ENCODE measurements at regions not wholly inside any gene's neighbourhood (a gene's known extent, or its start where the extent isn't known, plus 50 kb on each side); places are given as distances from the start of the nearest gene placed in this dataset.

DNA sequence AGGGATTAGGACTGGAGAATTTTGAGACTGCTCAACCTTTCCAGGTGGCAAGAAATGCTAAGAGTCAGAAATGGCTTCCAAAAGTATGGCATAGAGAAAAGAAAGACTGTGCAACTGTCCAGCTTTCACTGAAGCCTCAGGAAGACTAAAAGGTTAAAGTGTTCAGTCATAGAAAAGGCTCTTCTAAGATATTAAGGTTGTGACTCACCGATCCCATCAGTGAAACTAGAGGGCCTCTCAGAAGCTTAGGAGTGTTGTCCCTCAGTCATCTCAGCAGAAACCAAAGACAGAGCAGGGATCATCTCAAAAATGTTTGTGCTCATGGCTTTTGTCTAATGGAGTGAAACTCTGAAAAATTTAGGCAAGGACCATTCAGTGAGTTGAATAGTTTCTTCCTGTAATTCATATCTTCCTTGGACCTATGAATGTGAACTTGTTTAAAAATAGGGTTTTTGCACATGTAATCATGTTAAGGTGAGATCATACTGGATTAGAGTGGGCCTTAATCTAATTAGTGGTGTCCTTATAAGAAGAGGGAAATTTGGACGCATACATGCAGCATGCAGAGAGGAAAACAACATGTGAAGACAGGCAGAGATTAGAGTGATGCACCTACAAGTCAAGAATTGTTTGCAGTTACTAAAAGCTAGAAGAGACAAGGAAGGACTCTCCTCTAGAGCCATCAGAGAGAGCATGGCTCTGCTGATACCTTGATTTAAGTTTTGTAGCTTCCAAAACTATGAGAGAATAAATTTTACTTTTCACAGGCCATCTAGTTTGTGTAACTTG is 71.3 kb downstream of the RPE65 start:
- 0% methylated on average over 2 of the region's 2 CpGs for WGBS (ENCODE audit: low lambda C conversion rate)
- no peak overlapping the region for H2AFZ ChIP-seq (ENCODE audit: low read length)

DNA sequence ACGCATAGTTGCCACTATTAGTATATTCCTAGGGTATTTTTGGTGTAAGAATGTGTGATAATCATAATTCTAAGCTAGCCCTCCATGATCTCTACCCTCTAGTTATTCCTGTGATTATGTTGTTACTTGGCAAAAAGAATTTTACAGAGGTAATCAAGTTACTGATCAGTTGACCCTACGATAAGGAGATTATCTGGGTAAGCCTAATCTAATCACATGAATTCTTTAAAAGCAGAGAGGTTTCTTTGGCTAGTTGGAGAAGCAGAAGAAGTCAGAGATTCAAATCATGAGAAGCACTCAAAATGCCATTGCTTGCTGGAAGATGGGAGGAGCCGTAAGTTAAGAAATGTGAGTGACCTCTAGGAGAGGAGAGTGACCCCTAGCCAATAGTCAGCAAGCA is 72.7 kb downstream of the RPE65 start:
- no peak for FAIRE-seq
- Histone ChIP-seq H3K79me2 (ENCODE audit: insufficient read depth, low read length) (no peaks in the 10 kb centered on the region), H2AFZ (ENCODE audit: low read length) (no peak overlapping the region), H4K20me1 (ENCODE audit: insufficient read depth, low read length) (no peaks in the 10 kb centered on the region), H3K9ac (ENCODE audit: insufficient read depth, low read depth, low read length) (no peak overlapping the region), H3K27ac (ENCODE audit: extremely low read length, insufficient read depth, low read length) (no peak overlapping the region), H3K9me3 (ENCODE audit: low read length) (no peaks in the 10 kb centered on the region), H3K27me3 (ENCODE audit: control insufficient read depth in 1 of 2, insufficient read depth in 2 of 2, low read length in 2 of 2) (no peaks in the 10 kb centered on the region), H3K36me3 (replicated peaks in 1 of 2; ENCODE audit: control insufficient read depth in 1 of 2, insufficient read depth in 2 of 2, low read length in 2 of 2) (no peaks in the 10 kb centered on the region), H3K4me1 (ENCODE audit: insufficient read depth, low read length) (no peaks in the 10 kb centered on the region), H3K4me2 (ENCODE audit: low read depth, low read length) (no peak overlapping the region), H3K4me3 (replicated peaks in 1 of 3; ENCODE audit: insufficient read depth in 1 of 3, low read depth in 2 of 3, low read length in 3 of 3) (no peak overlapping the region)
- CTCF ChIA-PET (ENCODE audit: low intra/inter-chr PET ratio, low total read pairs), result no interaction called here
- DNase-seq (ENCODE audit: low spot score), result no peak
- TF ChIP-seq ZNF207 (IDR thresholded peaks at IDR 0.05; ENCODE audit: borderline replicate concordance) (no peak), ZZZ3 (CRISPR knock-in tag; IDR thresholded peaks at IDR 0.05; ENCODE audit: borderline replicate concordance) (no peak), SP4 (CRISPR knock-in tag; IDR thresholded peaks at IDR 0.05) (no peak), HHEX (CRISPR knock-in tag; IDR thresholded peaks at IDR 0.05) (no peak), DNMT1 (CRISPR knock-in tag; IDR thresholded peaks at IDR 0.05) (no peak)
- TF ChIP-seq, protein P1, sequence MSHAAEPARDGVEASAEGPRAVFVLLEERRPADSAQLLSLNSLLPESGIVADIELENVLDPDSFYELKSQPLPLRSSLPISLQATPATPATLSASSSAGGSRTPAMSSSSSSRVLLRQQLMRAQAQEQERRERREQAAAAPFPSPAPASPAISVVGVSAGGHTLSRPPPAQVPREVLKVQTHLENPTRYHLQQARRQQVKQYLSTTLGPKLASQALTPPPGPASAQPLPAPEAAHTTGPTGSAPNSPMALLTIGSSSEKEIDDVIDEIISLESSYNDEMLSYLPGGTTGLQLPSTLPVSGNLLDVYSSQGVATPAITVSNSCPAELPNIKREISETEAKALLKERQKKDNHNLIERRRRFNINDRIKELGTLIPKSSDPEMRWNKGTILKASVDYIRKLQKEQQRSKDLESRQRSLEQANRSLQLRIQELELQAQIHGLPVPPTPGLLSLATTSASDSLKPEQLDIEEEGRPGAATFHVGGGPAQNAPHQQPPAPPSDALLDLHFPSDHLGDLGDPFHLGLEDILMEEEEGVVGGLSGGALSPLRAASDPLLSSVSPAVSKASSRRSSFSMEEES (CRISPR knock-in tag; IDR thresholded peaks at IDR 0.05), result no peak
- intact Hi-C loops (cut with micrococcal nuclease; ENCODE audit: unreplicated experiment), result no loop called here
- in situ Hi-C loops (cut with HindIII; ENCODE audit: extremely low pct_ligation_motif_present, low pct_unique_long_range_greater_than_20kb), result no loop called here
- ATAC-seq, result no peak
- POLR2A ChIA-PET, result no interaction called here
- BruUV-seq (replicated peaks), result no TSS peak
- 0% methylated on average over 3 of the region's 3 CpGs for WGBS (ENCODE audit: low lambda C conversion rate)

More for the DNA sequence above, 71.3 kb downstream of the RPE65 start:
- ATAC-seq (no peak), DNase-seq (ENCODE audit: low spot score) (no peak), FAIRE-seq (no peak)
- no peaks in the 10 kb centered on the region for H3K4me1 ChIP-seq (ENCODE audit: insufficient read depth, low read length)
- ChIA-PET CTCF (ENCODE audit: low intra/inter-chr PET ratio, low total read pairs) (no interaction called here), POLR2A (no interaction called here)
- H3K36me3 ChIP-seq (replicated peaks in 1 of 2; ENCODE audit: control insufficient read depth in 1 of 2, insufficient read depth in 2 of 2, low read length in 2 of 2), result no peaks in the 10 kb centered on the region
- no peaks in the 10 kb centered on the region for H3K9me3 ChIP-seq (ENCODE audit: low read length)
- no TSS peak for BruUV-seq (replicated peaks)
- H3K79me2 ChIP-seq (ENCODE audit: insufficient read depth, low read length), result no peaks in the 10 kb centered on the region
- H3K4me2 ChIP-seq (ENCODE audit: low read depth, low read length), result no peak overlapping the region
- no peaks in the 10 kb centered on the region for H4K20me1 ChIP-seq (ENCODE audit: insufficient read depth, low read length)
- no peak overlapping the region for H3K9ac ChIP-seq (ENCODE audit: insufficient read depth, low read depth, low read length)
- no peak overlapping the region for H3K27ac ChIP-seq (ENCODE audit: extremely low read length, insufficient read depth, low read length)
- no peak overlapping the region for H3K4me3 ChIP-seq (replicated peaks in 1 of 3; ENCODE audit: insufficient read depth in 1 of 3, low read depth in 2 of 3, low read length in 3 of 3)
- no peaks in the 10 kb centered on the region for H3K27me3 ChIP-seq (ENCODE audit: control insufficient read depth in 1 of 2, insufficient read depth in 2 of 2, low read length in 2 of 2)
- intact Hi-C loops (cut with micrococcal nuclease; ENCODE audit: unreplicated experiment) (no loop called here), in situ Hi-C loops (cut with HindIII; ENCODE audit: extremely low pct_ligation_motif_present, low pct_unique_long_range_greater_than_20kb) (no loop called here)
- TF ChIP-seq ZNF878 (CRISPR knock-in tag; IDR thresholded peaks at IDR 0.05), result no peak
- no peak for TF ChIP-seq BRD4 (CRISPR knock-in tag; IDR thresholded peaks at IDR 0.05)
